Activated CD4-positive, alpha-beta T cell treated with anti-CD3 and anti-CD28 coated beads for 24 hours (primary cell): ENCODE measurements at regions not wholly inside any gene's neighbourhood (a gene's known extent, or its start where the extent isn't known, plus 50 kb on each side); places are given as distances from the start of the nearest gene placed in this dataset.

Source experiments
- DNase-seq, 2 donors: peaks; one replicate each; pipeline ENCODE4 v3.0.0-alpha.2; 2020; ENCODE audit warnings: low read depth in 2 of 2

DNA sequence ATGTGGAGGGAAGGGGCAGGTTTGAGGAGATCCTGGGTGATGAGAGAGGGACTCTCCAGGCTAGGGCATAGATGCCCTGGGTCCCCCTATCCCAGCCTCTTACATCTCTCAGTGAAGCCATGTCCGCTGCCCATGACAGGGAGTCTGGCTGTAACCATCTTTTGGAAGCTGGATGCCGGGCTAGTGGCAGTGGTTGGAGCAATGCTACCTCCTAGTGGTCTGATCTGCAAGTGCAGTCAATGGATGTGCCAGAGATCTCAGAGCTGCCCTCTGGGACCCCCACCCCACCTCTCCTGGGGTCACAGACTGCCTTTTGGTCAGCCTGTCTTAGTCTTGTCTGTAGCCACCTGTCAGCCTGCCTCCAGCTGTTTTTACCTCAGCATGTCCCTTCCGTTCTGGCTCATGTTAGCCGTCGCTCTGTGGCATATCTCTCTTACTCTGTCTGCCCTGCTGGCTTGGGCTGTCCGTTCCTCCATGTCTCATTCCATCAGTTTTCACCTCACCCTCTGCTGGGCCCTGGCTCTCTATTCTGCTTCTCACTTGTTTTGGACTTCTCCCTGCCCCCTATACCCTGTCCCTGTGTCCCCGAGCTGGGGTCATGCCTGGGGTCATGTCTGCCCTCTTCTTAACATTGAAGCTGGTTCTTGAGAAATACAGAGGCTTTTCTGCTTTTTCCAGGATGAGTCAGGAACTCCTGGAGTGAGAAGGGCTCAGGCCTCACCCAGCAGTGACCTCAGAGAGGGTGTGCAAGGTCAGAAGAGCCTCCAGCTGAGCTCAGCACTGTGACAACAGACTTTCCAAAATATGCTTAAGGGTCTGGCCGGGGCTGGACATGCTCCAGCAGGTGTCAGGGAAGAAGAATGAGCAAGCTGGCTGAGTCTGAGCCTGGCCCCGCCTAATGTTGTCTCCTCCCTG, 52.0 kb upstream of the THY1 start:
- peak; percentile 26 to 43 for DNase-seq

GRCh38 chr11:119473901-119474681, 51.1 kb upstream of the THY1 start:
- no peak for DNase-seq

GRCh38 chr11:119473226-119473625, 50.3 kb upstream of the THY1 start:
- DNase-seq = no peak

DNA sequence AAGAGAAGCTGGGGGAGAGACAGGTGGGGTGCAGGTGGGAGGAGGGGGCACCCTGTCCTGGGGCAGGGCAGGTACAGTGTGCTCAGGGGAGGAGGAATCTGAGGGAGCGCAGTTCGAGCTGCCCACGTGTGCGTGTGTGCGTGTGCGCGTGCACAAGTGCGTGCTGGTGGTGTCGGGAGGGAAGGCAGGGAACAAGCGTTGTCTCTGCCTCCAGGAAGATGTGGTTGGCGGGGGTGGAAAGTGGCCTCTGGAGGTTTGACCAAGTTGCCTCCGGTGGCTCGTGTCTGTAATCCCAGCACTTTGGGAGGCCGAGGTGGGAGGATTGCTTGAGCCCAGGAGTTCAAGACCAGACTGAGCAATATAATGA, 49.9 kb upstream of the THY1 start:
- no peak for DNase-seq
